ENCODE measurements at regions not wholly inside any gene's neighbourhood (a gene's known extent, or its start where the extent isn't known, plus 50 kb on each side); places are given as distances from the start of the nearest gene placed in this dataset.
"Not testable (repeated sequence)": the region's sequence is repeated elsewhere in the genome, so short reads cannot be mapped to it uniquely, and the experiment has no call there.

DNA sequence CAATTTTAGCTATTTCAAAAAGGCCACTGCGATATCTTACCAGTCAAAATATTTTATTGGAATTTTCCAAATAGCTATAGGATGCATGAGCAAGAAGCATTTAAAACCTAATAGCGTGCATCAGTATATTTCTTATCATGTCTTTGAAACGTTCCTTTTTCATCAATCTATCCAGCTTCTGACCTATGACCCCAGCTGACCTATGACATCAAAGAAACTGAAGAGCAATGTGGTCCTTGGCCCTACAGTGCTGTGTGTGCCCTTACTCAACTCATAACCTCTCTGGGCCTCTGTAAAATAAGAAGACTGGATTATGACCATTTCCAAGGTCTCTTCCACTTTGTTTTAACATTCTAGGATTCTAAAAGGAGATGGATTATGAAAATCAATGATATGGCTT is 118.2 kb downstream of the ZNF22 start:
- DNase-seq, result no peak

DNA sequence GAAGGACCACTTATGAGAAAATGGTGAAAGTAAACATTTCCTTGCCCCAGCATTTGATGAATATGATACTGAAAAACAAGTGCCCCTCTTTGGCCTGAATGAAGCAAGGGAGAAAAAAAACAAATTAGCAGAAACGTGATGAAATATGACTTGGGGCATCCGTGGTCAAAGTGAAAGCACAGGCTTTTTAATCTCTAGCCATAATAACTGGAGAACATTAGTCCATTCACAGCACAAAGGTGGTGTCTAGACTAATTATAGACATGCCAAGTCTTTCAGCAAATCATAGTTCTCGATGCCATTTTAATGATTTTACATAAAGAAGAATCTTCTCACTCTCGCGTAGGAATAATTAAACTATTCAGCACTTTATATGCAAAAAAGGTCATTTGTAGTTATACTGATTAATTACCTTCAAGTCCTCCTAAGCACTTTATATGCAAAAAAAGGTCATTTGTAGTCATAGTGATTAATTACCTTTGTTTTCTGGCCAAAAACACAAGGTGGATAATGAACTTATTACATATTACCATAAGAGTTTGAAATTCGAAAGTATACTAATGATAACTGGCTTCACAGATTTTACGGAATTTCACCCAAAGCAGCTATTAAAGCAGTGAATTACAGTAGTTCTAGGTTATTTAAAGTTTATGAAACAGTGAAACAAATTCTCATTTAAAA is 121.6 kb downstream of the ZNF22 start:
- DNase-seq, result not testable (repeated sequence)

GRCh38 chr10:45135443-45136198 is 134.9 kb downstream of the ZNF22 start:
- DNase-seq, result peak in 2 of 3 experiments; percentile 8 to 33

DNA sequence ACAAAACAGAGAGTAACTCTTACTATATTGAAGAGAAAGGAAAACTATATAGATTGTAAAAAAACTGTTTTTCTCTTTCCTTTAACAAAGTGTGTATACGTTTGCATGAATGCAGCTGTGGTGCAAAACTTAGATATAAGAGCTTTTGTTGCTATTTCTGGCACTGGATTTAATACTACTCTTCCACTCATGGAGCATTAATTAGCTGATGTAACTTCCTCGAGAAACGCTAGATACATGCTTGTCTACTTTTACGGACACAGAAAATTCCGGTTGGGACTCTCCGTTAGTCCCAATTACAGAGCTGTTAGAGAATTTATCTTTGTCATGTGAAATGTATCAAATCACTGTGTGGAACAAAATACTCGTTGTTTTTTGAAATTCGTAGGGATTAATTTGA is 135.5 kb downstream of the ZNF22 start:
- DNase-seq, result no peak

GRCh38 chr10:45144326-45145070 is 143.8 kb downstream of the ZNF22 start:
- DNase-seq, result no peak

DNA sequence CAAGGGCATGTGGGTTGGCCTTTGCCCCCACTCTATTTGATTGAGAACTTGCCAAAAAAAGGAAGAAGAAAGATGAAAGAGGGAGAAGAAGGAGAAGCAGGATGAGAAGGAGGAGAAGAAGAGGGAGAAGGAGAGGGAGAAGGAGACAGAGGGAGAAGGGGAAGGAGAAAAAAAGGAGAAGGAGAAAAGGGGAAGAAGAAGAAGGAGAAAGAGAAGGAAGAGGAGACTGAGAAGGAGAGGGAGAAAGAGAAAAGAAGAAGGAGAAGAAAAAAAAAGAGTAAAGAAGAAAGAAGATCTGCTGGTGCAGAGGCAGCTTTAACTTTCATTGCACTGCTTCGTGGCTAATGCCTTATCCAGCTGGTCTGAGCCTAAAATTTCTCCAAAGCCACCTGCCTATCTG is 144.4 kb downstream of the ZNF22 start:
- not testable (repeated sequence) for DNase-seq

- DNase-seq, result no peak
Observed at GRCh38 chr10:45147000-45147399, 146.3 kb downstream of the ZNF22 start.

DNA sequence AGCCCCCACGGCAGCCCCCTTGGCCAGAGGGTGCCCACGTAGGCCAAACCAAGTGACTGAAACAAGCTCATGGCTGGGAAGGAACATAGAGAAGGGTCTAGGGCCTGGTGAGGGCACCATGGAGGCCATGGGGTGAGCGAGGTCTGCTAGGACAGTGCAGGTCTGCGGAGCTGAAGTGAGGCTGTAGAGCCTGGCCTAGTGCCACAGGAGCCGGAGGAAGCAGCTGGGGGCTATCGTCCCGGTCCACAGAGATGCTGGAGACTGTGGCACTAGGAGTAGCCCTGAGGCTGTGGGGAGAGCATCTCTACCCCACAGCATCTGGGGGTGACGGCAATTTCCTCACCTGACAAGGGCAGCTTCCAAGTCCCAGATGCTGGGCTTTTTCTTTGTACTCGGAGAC is 150.3 kb downstream of the ZNF22 start:
- DNase-seq, result no peak

GRCh38 chr10:45151467-45152214 is 150.9 kb downstream of the ZNF22 start:
- no peak for DNase-seq

DNA sequence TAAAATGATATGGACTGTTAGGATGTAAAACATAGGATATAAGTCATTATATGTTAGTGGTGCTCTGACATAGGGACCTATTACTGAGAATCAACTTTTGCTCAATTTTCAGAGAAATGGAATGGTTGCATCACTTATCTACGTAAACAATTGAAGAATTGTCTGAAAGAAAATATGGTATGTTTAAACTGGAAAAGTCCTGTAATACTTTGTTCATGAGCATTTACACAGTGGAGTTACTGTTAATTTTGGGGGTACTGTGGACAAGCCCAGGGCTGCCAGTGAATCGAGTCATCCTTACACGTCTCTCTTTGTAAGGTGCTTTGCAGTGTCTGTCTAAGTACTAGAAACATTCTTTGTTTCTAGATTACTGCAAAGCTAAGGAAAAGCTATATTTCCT is 152.0 kb downstream of the ZNF22 start:
- no peak for DNase-seq

- no peak for DNase-seq
Observed at GRCh38 chr10:45154502-45154901, 153.8 kb downstream of the ZNF22 start.

- DNase-seq, result no peak
Observed at GRCh38 chr10:45155784-45156183, 155.1 kb downstream of the ZNF22 start.

DNA sequence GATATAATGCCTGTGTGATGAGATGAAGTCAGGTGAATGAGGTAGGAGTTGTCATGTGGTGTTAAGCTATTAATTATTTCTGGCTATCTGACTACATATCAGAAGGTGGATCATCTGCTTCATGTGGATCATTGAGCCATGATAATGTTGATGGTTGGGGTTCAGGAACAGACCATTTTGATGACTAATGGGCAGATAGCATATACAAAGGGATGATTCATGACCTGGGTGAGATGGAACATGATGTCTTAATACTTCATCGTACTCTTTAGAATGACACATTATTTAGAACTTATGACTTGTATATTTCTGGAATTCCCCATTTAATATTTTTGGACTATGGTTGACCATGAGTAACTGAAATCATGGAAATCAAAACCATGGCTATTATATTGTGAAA is 155.1 kb downstream of the OR13A1 start:
- DNase-seq, result no peak

DNA sequence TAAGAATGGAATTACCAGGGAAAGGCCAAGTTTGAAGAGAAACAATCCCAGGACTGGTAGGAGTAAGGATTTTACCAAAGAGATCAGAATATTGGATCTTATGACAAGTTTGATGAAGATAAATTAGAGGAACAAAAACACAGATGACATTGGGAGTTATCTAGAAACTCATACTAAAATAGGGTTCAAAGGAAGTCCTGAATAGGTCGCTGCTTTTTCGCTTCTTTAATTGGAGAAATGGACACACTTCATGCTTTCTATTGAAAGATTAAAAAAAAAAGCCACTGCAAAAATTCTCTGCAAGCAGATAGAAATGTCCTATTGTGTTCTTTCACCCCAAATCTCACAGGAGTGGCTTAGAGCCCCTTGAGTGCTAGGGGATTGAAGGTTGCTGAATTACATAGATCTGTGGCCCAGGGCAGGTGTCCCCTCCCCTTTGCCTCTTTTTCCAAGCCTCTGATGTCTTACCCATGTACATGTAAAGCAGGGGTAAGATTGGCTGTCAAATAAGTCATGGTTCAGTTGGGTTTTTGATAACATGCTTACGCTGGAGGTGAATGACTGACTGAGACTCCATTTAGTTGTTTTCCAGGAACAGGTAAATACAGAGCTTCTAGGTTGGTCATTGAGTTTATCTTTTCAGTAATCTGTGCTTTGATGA is 152.0 kb downstream of the OR13A1 start:
- DNase-seq, result no peak

GRCh38 chr10:45175520-45176118 is 139.8 kb downstream of the OR13A1 start:
- not testable (repeated sequence) for DNase-seq

GRCh38 chr10:45179691-45180090 is 135.7 kb downstream of the OR13A1 start:
- DNase-seq, result no peak

DNA sequence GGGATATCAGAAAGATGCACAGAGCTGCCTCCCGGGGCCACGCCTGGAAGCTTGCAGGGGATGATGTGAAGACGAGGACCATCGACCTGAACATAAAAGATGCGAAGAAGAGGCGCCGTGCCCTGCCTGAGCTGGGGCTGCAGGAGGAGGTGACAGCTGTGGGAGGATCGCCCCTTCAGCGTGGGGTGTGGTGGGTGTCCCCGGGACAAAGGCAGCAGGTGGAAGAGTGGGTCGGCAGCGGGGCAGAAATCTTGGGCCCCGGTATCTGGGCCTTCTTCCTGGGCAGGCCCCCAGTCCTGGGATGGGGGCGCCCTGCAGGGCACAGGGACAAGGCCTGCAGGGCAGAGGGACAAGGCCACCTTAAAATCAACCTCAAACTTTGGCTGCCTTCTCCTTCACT is 134.9 kb downstream of the OR13A1 start:
- no peak for DNase-seq

GRCh38 chr10:45180946-45181875 is 134.2 kb downstream of the OR13A1 start:
- DNase-seq, result no peak

DNA sequence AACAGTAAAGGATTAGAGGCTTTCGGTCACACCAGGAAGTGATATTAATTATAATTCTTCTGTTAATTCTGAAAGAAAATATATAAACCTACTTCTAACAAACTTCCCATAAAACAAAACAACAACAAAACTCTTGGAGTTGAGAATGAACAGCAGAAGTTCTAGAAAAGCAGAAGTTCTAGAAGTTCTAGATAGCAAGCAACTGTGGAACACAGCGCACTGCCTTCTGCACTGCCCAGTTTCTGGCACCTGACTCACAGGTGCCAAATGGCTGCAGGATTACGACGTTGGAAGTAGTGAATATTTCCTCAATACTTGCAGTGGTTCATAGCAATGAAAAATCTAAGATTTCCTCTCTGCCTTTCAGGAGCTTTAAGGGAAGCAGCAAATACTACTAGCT is 132.2 kb downstream of the OR13A1 start:
- no peak for DNase-seq

DNA sequence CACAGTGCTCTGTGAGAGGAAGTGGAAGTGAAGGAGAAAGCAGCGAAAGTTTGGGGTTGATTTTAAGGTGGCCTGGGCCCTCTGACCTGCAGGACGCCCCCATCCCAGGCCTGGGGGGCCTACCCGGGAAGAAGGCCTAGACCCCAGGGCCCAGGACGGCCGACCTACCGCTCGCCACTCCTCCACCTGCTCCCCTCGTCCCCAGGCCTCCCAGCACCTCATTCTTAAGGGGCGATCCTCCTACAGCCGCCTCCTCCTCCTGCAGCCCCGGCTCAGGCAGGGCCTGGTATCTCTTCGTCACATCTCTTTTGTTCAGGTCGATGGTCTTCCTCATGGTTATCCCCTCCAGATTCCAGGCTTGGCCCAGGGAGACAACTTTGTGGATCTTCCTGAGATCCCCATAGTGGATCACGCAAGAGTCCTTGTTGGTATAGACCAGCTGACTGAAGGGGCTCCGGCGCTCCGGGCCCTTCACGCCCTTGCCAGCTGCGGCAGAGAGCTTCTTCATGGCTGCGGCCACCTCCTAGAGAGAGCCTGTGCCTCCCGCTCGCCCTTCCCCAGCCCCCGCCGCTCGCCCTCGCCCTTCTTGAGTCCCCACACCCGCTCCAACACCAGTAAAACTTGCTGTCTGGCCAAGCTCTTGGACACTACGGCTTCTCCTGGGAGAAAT is 117.5 kb downstream of the OR13A1 start:
- DNase-seq, result peak in 2 of 3 experiments; percentile 71 to 74
